SHP77 treated with DMSO at 0.1 percent for 48 hours (cell line): ENCODE measurements at regions not wholly inside any gene's neighbourhood (a gene's known extent, or its start where the extent isn't known, plus 50 kb on each side); places are given as distances from the start of the nearest gene placed in this dataset.

ENCODE experiments used
- DNase-seq: peaks from one replicate; lab custom pipeline; 2025; lab: John Stamatoyannopoulos, UW

DNA sequence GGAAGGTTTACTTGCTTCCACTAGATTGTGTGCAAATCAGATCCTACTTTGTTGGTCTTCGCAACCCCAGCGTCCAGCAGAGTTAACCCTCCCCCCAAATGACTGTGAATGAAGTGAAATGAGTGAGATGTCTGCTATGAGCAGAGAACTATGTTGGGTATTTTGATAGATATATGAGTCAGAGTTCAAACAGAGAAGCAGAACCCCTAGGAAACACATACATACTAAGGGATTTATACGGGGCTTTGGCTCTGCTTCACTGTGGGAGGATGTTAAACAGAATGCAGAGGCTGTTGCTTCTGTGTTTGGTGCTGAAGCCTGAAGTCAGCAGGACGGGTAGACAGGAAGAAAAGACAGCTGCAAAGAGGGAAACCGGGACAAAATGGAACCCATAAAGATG, 197.0 kb downstream of the MZT1 start:
- DNase-seq, result no peak

DNA sequence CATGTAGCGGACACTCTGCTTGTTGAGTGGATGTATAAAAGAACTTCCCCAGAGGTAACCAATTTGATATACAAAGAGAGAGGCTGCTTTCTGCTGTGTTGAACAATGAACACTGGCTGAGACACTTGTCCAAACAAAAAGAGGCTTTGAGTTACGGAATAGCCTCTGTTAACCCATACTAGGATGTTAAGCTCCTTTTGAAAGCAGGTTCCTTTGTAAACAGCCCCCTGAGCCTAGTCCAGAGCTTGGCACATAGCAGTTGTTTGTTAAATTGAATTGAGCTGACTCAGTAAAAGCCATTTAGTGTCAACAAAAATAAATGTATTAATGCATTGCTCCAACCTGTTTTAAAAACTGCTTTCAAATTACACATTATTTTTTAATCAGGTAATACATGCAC, 200.1 kb downstream of the MZT1 start:
- DNase-seq, result no peak

DNA sequence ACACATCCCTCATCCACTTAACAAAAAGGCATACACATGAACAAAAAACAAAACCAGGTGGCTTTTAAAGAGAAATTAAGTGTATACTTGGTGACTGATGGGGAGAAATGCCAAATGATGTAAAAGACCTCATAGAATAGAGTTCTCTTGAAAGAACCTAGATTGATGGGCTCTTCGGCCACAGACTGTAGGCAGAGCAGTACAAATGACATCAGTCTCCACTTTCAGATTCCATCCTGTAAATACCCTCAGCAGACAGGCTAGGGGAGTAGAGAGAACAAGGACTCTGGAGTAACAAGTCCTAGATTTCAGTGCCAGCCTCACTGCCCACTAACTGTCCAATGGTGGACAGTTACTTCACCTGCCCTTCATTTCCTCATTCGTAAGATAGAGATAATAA, 203.8 kb downstream of the MZT1 start:
- no peak for DNase-seq

DNA sequence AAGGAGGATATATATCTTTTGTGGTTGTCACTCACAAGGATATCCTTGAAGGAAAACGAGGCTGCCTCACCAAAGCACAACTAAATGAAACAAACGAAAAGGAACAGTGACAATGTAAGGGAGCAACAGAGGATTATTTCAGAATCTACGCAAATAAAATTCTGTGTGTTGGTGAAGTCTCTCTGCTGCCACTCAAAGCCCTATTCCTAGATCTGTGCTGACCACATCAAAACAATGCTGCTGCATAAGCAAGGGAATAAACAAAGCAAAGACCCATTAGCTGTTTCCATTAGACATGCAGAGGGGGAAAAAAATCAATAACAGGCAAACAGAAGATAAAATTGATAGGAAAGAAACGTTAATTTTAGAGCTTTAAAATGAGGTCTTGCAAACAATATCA, 204.4 kb downstream of the MZT1 start:
- DNase-seq, result no peak

DNA sequence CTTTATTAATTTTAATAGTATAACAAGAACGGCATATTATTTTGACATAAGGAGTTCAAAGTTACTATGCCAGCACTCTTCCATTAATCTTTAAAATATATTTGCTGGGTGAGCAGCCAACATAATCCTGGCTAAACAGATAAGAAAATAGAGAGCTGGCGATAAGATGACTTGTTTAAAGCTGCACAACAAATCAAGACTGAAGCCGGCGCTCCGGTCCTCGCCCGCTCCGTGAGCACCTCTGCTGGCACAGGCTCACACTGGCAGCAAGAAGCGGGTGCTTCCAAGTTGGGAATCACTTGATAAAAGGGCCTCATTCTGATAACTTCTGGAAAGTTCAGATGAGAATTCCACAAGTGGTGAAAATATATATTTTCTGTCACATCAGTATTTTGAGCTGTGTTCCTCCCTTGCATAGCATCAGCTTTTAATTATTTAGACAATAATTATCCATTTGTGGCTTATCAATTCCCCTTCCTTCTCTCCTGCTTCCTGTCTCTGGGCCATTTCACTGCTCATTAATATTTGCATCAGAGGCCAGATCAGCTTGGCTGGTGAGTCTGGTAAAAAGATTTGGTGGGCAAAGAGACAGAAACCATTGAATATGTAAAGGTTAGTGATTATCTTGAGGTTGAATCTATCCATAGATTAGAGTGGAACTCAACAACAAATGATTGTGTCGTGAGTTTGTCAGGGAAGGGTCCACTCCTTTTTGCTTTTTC, 205.3 kb downstream of the MZT1 start:
- DNase-seq, result no peak

DNA sequence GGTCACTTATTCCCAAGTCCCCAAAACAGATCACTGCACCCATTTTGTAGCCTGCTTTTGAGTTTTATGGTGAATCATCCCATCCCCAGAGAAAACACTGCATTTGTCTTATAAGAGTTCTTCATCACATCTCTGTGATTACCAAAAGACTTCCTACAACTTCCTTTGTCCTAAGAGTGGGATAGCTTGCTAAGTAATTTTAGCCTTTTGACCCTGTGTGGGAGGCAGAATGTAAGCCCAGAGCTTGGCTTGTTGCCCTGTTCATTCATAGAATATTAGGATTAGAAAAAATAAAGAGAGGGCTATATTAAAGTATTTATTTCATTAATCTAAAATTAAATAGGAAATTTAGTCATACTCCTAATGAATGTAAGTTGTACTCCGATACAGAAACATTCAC, 213.3 kb downstream of the MZT1 start:
- no peak for DNase-seq

DNA sequence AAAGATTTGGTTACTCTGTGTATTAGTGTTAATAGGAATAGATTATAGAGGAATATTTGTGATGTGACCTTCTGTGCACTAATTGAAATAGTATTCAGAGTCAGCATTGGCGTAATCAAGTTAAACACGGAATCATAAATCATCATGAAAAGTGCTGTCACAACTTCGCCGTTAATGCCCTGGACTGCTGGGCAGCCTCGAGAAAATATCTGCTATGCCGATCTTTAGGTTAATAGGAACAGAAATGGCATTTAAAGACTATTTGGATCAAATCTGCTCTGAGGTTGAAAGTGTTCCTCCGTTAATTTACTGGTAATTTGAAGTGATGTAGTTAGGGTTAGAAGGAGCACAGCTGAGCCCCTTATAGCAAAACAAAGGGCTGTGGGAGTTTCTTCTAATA, 219.0 kb downstream of the MZT1 start:
- DNase-seq, result no peak

DNA sequence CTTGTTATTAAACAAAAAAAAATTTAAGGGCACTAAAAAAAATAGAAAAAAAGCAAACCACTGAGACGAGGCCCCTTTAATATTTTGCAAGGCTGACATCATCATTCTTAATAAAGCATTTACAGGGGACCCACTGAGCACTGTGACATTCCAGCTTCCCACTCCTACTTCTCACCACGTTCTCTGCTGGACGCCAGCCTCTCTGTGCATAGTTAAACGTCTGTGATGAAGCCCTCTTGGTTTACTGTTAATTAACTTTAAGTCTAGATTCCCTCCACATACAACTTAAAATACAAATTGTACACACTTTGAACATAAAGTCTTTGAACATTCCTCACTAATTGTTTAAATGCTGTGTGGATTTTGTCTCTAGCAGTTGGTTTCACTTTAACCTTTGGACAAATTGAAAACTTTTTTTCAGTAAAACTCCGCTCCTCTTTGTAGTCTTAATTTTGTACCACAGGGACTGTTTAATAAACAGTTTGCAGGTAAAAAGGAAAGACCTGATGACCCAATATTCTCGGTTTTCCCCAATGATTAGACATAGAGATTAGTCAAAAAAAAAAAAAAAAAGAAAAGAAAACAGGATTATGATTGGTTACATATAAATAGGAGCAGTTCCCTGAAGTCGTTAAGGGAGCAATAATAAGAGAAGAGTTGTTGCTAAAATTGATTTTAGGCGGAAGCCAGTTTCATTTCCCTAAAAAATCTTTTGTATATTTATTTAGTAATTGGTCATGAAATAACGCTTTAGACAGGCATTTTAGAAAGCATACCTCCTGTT, 219.8 kb downstream of the MZT1 start:
- no peak for DNase-seq

DNA sequence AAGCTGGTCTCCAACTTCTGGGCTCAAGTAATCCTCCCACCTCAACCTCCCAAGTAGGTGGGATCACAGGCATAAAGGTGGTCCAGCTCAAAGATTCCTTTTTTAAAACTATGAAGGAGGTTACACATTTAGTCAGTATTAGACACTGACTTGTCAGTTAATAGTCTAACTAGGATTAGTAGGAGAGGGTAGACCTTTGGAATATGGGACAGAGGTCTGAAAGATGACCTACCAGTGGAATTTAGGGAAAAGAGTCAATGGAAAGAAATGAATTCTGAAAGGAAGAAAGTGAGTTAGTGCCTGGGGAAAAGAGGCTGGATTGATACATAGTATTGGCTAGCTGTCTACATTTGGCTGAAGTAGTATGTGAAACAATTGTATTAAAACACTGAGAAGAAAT, 220.7 kb downstream of the MZT1 start:
- no peak for DNase-seq

DNA sequence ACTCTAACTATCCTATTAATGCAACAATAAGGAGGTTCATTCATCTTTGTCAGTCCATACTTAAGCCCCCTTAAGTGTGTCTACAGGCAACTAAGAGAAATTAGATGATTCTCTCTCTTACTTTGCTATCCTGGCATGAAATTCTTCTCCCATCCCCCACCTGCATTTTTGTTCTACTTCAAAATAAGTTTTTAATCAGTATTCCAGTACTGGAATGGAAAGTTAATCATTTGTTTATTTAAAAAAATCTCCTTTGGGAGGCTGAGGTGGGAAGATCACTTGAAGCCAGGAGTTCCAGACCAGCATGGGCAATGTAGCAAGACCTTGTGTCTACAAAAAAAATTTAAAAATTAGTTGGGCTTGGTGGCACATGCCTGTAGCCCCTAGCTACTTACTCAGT, 222.1 kb downstream of the MZT1 start:
- no peak for DNase-seq

DNA sequence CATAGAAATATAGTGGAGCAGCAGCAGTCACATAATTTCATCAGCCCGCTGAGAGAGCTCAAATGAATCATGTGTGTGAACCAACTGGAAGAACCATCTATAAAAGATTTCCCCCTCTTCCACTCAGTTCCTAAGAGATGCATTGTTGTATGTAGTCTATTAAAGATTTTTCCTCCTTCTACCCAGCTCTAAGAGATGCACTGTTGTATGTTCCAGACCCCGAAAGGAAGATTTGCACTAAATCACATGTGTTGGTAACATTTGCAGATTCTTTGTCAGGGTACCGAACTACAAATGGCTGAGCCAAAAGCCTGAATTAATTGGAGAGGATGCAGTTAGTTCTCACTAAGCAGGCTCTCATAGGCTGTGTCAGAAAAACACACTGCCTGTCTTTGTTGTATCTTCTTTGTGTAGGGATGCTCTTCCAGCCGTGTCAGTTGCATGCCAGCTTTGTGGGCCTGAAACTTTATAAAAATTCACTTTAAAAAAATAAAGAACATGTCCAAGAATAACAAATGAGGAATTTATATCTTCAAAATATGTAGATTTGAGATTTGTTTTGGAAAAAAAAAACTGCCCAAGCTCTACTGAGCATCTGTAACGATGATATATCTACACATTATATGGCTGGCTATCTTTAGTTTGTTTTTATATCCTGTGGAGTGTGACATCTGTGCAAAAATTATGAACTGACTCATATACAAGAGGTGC, 223.1 kb downstream of the MZT1 start:
- no peak for DNase-seq

DNA sequence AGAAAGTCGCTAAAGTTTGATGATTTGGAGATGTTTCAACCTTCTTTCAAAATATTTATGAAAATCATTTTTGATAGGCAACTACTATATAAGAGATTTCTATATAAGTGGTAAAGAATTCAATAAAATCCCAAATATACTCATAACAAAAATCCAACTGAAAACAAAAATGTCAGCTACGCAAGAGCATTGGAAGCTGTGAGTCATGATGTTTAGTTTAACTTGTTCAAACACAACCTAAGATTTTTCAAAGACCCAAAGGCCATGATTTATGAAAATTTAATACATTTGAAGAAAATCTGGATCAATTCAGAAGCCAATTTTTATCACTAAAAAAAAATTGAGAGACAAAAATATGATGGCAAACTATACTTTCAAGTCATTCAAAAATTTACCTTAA, 226.6 kb downstream of the MZT1 start:
- no peak for DNase-seq

DNA sequence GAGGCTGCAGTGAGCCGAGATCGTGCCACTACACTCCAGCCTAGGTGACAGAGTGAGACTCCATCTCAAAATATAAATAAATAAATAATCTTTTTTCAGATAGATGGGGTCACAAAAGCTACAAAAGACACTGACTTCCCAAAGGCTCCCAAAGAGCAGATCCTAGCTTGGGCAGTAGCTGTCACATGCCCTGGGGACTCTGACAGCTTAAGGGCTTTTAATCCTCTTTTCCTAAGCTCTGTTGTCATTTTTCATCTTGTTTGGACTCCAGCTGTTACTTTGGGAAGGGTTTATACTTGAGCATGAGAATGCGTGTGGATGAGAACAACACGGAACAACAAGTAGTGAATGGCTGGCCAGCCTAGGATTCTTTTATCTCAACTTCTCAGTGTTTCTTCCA, 231.7 kb downstream of the MZT1 start:
- DNase-seq, result no peak

DNA sequence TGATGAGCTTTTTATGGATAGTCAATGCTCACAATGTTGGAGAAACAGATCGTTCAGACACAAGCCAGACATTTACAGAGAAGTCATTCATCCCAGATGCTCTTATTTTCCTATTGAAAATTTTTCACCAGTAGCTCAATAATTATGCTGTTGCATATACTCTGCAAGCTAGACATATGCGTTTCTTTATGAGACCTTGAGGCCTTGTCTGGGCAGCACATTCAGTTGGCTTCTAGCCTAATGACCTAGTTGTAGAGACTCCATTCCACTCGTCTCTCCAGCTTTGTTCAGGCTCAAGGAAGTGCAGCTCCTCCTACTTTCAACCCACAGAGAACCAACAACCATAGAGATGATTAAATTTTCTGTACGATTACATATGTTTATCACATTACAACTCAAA, 237.7 kb downstream of the MZT1 start:
- no peak for DNase-seq

DNA sequence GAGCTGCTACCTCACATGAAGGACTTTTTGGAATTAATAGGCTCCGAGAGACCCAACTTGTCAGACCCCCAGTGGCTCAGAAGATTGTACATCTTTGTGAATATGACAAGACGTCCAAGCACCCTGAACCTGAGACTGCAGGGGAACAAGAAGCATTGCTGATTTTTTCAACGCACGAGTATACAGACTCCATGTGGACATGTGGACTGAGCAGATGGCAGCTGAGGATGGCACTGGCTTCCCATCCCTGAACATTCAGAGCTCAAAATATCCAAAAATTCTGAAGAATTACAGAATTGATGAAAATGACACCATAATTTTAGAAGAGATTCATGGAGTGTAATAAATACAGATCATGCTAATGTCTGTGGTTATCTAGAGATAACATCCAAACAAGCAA, 254.1 kb downstream of the MZT1 start:
- no peak for DNase-seq

DNA sequence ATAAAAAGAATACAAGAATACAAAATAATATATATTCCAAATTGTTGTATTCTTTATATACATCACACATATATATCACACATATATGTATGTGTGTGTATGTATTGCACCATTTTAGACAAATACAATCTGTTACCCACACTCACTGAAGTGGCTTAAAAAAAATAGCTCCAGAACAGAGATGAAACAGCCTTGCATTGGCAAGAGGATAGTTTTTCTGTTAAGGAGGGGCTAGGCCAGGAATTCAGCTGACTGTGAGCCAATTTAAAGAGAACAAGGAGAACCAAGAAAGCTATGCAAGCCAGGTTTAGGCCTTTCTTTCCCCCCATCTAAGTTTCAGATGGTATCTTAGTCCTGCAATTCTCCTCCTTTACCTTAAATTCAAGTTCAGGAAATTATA, 257.5 kb downstream of the MZT1 start:
- DNase-seq, result no peak

DNA sequence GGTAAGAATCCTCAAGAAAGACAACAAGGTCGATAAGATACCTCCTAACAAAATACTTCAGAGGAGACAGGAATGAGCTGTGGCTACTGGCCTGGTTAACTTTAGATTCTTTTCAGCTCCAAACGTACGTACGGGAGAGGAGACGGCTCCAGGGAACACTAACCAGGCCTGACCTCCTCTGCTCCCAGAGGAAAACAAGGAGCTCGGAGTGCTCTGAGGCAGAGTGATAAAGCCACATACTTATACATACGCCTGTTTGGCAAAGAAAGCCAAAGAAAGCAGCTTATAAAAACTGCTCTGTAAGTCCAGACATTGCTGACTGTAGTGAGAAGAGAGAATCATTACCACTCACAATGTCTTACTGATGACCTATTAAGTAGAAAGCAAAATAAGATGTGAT, 263.9 kb downstream of the MZT1 start:
- DNase-seq, result no peak

DNA sequence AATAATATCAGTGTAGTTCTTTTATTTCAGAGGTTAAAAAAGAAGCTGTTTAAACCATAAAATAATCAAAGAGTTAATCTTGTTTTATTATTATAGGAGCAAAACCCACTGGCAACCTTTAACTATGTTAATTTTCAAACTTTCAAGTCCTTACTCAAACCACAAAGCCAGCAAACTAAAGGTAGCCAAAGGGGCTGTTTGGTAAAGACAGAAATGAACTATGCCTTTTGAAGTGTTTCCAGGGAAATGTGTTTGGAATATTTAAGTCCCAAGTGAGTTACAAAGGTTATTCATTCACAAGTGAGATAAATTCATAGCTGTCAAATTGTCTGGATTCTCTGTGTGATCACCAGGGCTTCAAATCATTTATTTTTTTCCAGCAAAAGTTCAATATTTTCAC, 264.7 kb downstream of the MZT1 start:
- DNase-seq, result no peak

DNA sequence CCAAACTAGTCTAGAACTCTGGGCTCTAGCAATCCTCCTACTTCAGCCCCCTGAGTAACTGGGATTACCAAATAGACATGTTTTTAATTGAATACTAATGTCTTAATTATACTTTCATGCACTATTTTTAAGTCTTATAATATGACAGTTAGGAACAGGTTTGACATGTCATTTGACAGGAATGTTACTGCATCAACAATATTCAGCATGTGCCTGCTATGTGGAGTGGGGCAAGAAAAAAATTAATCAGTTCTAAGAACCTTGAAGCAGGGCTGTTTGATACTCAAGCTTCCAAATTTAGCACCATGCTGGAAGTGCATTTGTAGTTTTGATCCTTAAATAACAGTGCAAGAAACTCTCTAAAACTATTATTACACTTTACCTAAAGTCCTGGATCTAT, 265.3 kb downstream of the MZT1 start:
- no peak for DNase-seq

DNA sequence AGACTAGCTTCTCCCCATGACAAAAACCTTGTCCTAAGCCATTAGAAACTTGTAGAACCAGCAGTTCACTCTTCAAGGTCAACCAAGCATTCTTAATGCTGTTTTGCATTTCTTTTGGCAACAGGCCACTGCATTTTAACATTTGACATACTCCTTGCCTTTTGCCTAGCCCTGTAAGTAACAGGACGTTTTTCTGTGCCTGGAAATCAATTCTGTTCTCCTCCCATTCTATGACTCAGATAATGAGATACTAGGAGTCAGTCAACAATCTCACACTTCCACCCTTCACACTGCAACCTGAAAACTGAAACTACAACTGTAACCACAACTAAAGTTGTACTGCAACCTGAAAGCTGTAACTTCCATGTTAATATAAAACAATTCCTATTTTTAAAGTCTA, 268.7 kb downstream of the MZT1 start:
- no peak for DNase-seq

DNA sequence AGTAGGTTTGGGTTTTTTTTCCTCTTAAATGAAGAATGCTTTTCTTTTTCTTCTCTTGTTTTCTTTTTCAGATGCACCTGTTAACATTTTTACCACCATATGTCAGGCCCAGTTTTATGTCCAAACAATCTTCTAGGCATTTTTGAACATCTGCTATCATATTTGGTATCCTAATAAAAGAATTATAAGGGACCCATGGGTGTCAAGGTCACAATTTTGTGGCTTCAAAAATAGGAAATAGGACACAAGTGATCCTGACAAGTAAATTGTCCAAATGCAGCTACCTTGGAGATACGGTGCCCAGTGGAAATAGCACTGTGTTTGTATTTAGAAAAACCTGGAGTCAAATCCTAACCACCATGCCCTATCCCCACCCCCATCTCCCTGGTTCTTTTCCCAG, 270.3 kb downstream of the MZT1 start:
- no peak for DNase-seq

DNA sequence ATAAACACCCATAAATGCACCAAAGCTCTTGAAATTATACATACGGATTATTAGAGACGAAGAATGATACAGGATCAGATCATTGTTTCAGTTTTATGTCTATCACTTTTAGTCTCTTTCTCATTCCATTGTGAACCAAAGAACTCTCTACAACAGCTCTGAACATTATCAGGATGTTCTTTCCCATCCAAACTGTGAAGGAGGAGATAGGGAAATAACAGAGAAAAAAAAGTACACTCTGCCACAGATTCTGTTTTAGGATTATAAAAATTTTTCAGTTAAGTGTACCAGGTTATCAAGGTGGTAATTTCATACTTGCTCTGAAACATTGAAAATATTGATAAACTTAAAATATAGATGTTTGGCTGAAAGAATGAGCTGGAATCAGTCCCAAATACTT, 270.9 kb downstream of the MZT1 start:
- DNase-seq, result no peak

DNA sequence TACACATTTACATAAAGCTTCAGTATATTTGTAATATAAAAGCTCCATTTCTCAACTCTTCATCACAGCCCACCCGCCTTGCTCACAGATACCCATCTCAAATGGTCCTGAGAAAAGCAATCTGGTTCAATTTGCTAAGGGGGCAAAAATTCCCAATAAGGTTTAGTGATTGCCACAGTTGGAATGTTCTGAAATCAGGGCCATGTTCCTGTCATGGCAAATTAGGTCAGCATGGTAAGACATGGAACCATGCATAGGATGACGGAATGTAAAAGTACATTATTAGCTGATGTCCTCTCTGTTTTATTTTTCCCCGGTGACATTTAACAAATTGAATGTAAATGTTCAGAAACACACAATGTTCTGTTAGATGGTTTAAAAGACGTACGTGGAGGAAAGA, 274.3 kb downstream of the MZT1 start:
- no peak for DNase-seq
